Activated CD8-positive, alpha-beta T cell treated with anti-CD3 and anti-CD28 coated beads for 36 hours (primary cell): ENCODE measurements at regions not wholly inside any gene's neighbourhood (a gene's known extent, or its start where the extent isn't known, plus 50 kb on each side); places are given as distances from the start of the nearest gene placed in this dataset.

Experiments
- ATAC-seq: fragments of 200-7000 bp; cut with Tn5 transposase; one replicate; pipeline ENCODE4 v1.10.0; 2021; ENCODE audit warnings: mild to moderate bottlenecking, moderate library complexity
- CTCF ChIA-PET: fragments of 350-600 bp; sonication (Branson Sonifier 250); formaldehyde crosslinking; loops from one replicate; lab custom pipeline; 2021; ENCODE audit warnings: antibody characterized with exemption; lab: Charles Lee
- POLR2A ChIA-PET: fragments of 350-600 bp; sonication (Branson Sonifier 250); formaldehyde crosslinking; loops from one replicate; lab custom pipeline; 2021; ENCODE audit warnings: antibody characterized with exemption; lab: Charles Lee
- DNase-seq: peaks from one replicate; pipeline ENCODE4 v3.0.0-alpha.2; 2020
- H3K27ac Mint-ChIP-seq: one replicate; pipeline ENCODE4 v1.8.0; 2021; ENCODE audit warnings: mild to moderate bottlenecking, mixed read lengths
- H3K27me3 Mint-ChIP-seq: one replicate; pipeline ENCODE4 v1.8.0; 2021; ENCODE audit warnings: mixed read lengths
- H3K36me3 Mint-ChIP-seq: one replicate; pipeline ENCODE4 v1.8.0; 2021; ENCODE audit warnings: low read depth, mixed read lengths
- H3K4me1 Mint-ChIP-seq: one replicate; pipeline ENCODE4 v1.8.0; 2021; ENCODE audit warnings: low read depth, mixed read lengths
- H3K4me3 Mint-ChIP-seq: one replicate; pipeline ENCODE4 v1.8.0; 2021; ENCODE audit warnings: mild to moderate bottlenecking, moderate library complexity, mixed read lengths
- H3K9me3 Mint-ChIP-seq: one replicate; pipeline ENCODE4 v1.8.0; 2021; ENCODE audit warnings: mixed read lengths
- intact Hi-C: fragments of 100-400 bp; cut with micrococcal nuclease; formaldehyde crosslinking; loops from one replicate; pipeline ENCODE4 v1.10.0; 2022
- TF ChIP-seq, protein P1 (sequence below): fragments of 200-600 bp; IDR thresholded peaks from one replicate; pipeline ENCODE4 v1.8.0; 2022; ENCODE audit warnings: antibody characterized with exemption, mild to moderate bottlenecking

DNA sequence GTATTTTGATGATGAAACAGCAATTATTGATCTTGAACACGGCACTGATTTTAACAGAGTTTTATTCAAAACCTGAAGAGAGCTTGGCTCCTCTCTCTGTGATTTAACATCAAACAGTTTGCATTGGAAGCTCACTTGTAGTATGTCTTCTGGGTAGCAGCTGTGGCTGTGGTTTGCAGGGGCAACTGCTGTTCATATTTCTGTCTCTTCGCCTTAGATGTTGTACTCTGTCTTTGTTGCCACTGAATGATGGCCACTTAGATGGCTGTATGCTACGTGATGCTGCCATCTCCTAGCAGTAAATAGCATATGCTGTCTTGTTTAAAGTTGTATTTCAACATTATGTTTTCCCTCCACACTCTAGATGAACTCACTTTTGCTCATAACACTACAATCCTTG, 1743.0 kb upstream of the TENM3 start:
- no peaks in the 10 kb centered on the region for H3K9me3 Mint-ChIP-seq
- no peak overlapping the region for H3K27ac Mint-ChIP-seq
- no peak overlapping the region for H3K4me3 Mint-ChIP-seq
- no peaks in the 10 kb centered on the region for H3K27me3 Mint-ChIP-seq
- H3K36me3 Mint-ChIP-seq: no peaks in the 10 kb centered on the region
- intact Hi-C loops: no loop called here
- ATAC-seq (no peak), DNase-seq (no peak)
- no peaks in the 10 kb centered on the region for H3K4me1 Mint-ChIP-seq
- POLR2A ChIA-PET: no interaction called here
- CTCF ChIA-PET: no interaction called here
- TF ChIP-seq, protein P1, sequence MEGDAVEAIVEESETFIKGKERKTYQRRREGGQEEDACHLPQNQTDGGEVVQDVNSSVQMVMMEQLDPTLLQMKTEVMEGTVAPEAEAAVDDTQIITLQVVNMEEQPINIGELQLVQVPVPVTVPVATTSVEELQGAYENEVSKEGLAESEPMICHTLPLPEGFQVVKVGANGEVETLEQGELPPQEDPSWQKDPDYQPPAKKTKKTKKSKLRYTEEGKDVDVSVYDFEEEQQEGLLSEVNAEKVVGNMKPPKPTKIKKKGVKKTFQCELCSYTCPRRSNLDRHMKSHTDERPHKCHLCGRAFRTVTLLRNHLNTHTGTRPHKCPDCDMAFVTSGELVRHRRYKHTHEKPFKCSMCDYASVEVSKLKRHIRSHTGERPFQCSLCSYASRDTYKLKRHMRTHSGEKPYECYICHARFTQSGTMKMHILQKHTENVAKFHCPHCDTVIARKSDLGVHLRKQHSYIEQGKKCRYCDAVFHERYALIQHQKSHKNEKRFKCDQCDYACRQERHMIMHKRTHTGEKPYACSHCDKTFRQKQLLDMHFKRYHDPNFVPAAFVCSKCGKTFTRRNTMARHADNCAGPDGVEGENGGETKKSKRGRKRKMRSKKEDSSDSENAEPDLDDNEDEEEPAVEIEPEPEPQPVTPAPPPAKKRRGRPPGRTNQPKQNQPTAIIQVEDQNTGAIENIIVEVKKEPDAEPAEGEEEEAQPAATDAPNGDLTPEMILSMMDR: no peak

DNA sequence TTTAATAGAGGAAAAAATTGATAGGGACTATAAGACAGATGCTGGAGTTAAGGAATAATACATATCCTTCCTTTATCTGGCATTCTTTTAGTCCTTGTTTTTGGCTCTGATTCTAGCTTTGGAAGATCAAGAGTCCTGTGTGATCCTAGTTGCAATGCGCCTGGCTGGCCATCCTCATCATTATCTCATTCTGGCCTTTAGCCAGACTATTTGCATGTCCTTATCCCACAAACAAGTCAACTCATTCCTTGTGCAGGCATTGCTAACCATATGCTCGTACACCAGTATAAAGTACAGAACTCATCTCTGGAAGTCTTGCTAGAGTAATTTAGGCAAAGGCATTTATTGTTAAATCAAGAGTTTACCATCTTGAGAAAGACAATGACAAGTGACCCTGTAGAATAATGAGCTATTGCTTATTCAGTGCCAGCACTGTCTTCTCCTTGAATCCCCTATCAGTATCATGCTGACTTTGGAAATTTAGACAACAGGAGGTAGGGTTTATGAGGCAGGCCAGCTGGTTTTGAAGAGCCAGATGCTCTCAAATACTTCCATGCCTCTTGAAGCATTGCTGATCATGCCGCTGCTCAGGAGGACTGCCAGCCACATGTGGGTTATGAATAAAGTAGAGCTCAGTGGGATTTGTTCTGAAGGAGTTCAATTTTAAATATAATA, 1730.3 kb upstream of the TENM3 start:
- ATAC-seq (no peak), DNase-seq (no peak)
- no peak overlapping the region for H3K4me3 Mint-ChIP-seq
- CTCF ChIA-PET: no interaction called here
- intact Hi-C loops: no loop called here
- no peaks in the 10 kb centered on the region for H3K9me3 Mint-ChIP-seq
- H3K4me1 Mint-ChIP-seq: no peaks in the 10 kb centered on the region
- H3K36me3 Mint-ChIP-seq: no peaks in the 10 kb centered on the region
- POLR2A ChIA-PET: interaction anchor here (0.6 kb wide), 1 partner anchor 580 kb away, joined by 3 read pairs; no protein-coding TSS in a partner anchor
- no peak overlapping the region for H3K27ac Mint-ChIP-seq
- TF ChIP-seq, protein P1: no peak
- no peaks in the 10 kb centered on the region for H3K27me3 Mint-ChIP-seq

DNA sequence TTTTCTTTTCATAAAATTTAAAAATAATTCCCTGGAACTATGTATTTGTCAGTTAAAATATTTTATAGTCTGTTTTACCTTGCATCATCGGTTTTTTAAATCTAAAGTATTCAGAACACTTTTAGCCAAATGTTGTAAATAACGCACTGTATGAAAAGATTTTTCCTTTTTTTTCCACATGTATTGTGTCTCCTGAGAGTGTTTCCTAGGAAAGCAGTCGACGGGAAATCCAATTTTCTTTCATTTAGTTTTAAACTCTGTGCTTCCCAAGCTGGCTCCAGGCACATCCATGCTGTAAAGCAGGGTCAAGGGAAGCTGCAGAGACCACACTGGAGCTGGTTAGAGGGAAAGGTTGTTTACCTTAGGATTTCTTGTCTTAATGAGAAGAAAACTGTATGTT, 1724.3 kb upstream of the TENM3 start:
- intact Hi-C loops: no loop called here
- DNase-seq (no peak), ATAC-seq (no peak)
- Mint-ChIP-seq H3K4me1 (no peaks in the 10 kb centered on the region), H3K36me3 (no peaks in the 10 kb centered on the region), H3K27ac (no peak overlapping the region), H3K4me3 (no peak overlapping the region), H3K27me3 (no peaks in the 10 kb centered on the region), H3K9me3 (no peaks in the 10 kb centered on the region)
- ChIA-PET POLR2A (no interaction called here), CTCF (no interaction called here)
- TF ChIP-seq, protein P1: no peak

DNA sequence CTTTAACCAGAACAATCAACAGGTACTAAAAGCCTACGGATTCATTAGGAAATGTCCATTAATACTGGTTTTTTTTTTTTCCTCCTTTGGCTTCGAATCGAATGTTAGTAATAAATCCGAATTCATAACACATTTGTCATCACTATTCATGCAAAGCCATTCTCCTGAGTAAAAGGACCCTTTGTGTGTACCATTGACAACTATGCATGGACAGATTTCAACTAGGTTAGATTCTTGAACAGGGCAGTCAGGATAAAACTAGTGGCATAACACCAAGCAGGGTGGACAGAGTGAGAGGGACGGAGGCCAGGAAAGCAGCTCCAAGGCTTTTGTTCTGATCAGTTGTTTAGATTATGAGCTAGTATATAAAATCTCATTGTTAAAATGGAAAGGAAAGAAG, 1722.0 kb upstream of the TENM3 start:
- DNase-seq (no peak), ATAC-seq (no peak)
- intact Hi-C loops: no loop called here
- H3K4me1 Mint-ChIP-seq: no peaks in the 10 kb centered on the region
- no peak overlapping the region for H3K27ac Mint-ChIP-seq
- ChIA-PET CTCF (no interaction called here), POLR2A (interaction anchor here (0.7 kb wide), 1 partner anchor 451 kb away, joined by 3 read pairs; no protein-coding TSS in a partner anchor)
- no peak overlapping the region for H3K4me3 Mint-ChIP-seq
- TF ChIP-seq, protein P1: no peak
- no peaks in the 10 kb centered on the region for H3K36me3 Mint-ChIP-seq
- H3K9me3 Mint-ChIP-seq: no peaks in the 10 kb centered on the region
- H3K27me3 Mint-ChIP-seq: no peaks in the 10 kb centered on the region

DNA sequence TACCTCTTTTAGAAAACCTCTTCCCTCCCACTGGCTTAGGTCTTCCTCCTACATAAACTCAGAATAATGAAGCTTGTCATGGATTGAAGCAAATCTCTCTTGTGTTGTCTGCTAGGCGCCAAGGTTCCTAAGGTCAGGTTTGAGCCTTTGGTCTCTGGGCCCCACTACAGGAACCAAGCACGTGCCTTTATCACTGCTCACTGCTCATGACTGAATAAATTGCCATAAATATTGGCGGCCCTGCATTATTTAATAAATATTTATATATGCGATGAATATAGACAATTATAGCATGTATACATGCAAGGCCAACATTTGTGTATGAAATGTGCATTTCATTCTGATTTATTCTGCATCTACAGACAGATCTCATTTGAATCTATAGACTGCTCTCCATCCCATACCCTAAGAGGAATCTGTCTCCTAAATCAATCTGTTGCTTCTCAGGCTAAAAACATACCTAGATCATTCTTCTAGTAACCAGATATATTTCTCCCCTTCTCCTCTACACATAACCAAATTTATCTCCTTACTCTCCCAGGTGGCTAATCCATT, 1717.6 kb upstream of the TENM3 start:
- H3K9me3 Mint-ChIP-seq: peaks cover 2% of the 10 kb centered on the region
- no peak for DNase-seq
- no peak overlapping the region for H3K27ac Mint-ChIP-seq
- CTCF ChIA-PET: no interaction called here
- no peaks in the 10 kb centered on the region for H3K36me3 Mint-ChIP-seq
- no peak overlapping the region for H3K4me3 Mint-ChIP-seq
- no peaks in the 10 kb centered on the region for H3K4me1 Mint-ChIP-seq
- intact Hi-C loops: no loop called here
- TF ChIP-seq, protein P1: no peak
- H3K27me3 Mint-ChIP-seq: no peaks in the 10 kb centered on the region
- POLR2A ChIA-PET: no interaction called here
- ATAC-seq: no peak
